ENCODE measurements at regions not wholly inside any gene's neighbourhood (a gene's known extent, or its start where the extent isn't known, plus 50 kb on each side); places are given as distances from the start of the nearest gene placed in this dataset.

DNA sequence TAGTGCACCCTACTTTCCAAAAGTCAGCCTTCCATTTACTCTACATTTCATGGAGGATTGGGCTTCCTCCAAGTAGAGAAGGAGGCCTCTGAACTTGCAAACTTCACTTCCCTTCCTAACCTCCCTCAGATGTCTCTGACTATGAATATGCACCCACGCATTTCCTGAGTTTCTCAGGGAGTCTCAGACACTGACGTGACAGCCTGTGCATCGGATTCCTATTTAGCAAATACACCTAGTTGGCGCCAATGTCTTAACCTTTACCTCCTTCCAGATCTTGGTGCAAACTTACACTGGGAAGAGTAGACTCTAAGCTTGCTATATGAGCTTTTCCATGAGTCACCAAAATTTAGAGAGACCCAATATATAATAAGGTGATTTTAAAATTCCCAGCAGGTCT lies 920.1 kb upstream of the AUTS2 start:
- TF ChIP-seq, protein P1, sequence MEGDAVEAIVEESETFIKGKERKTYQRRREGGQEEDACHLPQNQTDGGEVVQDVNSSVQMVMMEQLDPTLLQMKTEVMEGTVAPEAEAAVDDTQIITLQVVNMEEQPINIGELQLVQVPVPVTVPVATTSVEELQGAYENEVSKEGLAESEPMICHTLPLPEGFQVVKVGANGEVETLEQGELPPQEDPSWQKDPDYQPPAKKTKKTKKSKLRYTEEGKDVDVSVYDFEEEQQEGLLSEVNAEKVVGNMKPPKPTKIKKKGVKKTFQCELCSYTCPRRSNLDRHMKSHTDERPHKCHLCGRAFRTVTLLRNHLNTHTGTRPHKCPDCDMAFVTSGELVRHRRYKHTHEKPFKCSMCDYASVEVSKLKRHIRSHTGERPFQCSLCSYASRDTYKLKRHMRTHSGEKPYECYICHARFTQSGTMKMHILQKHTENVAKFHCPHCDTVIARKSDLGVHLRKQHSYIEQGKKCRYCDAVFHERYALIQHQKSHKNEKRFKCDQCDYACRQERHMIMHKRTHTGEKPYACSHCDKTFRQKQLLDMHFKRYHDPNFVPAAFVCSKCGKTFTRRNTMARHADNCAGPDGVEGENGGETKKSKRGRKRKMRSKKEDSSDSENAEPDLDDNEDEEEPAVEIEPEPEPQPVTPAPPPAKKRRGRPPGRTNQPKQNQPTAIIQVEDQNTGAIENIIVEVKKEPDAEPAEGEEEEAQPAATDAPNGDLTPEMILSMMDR (IDR thresholded peaks at IDR 0.05) = no peak
- TF ChIP-seq POLR2AphosphoS5 (IDR thresholded peaks at IDR 0.05) = no peak
- TF ChIP-seq POLR2A (IDR thresholded peaks at IDR 0.05) = no peak
